HCT116 (cell line): ENCODE measurements at regions not wholly inside any gene's neighbourhood (a gene's known extent, or its start where the extent isn't known, plus 50 kb on each side); places are given as distances from the start of the nearest gene placed in this dataset.

Experiments
- ATAC-seq: fragments of 200-7000 bp; cut with Tn5 transposase; 2 replicates; pipeline ENCODE4 v1.9.1; 2020; ENCODE audit warnings: mild to moderate bottlenecking, moderate library complexity
- BruUV-seq: library from RNA; stranded (reverse); fragments of 400-500 nt; replicated peaks from 2 replicates; lab custom pipeline; 2021; lab: Mats Ljungman, UMichigan
- CTCF ChIA-PET: fragments of 300-600 bp; sonication (Branson Sonifier 250); formaldehyde crosslinking; loops from one replicate; lab custom pipeline; 2021; ENCODE audit warnings: antibody characterized with exemption; lab: Charles Lee
- POLR2A ChIA-PET: fragments of 300-600, 350-600 bp; sonication (Branson Sonifier 250); formaldehyde crosslinking; loops from one replicate; lab custom pipeline; 2021; ENCODE audit warnings: antibody characterized with exemption; lab: Charles Lee
- RAD21 ChIA-PET, 2 experiments: fragments of 300-600 bp; sonication (Branson Sonifier 250); formaldehyde crosslinking; loops; one replicate each; lab custom pipeline; 2023; ENCODE audit warnings: low total read pairs in 2 of 2; ENCODE audit not compliant: uncharacterized antibody in 2 of 2, unreplicated experiment in 2 of 2, low non-redundant PET in 1 of 2; lab: Charles Lee
- DNase-seq: peaks from one replicate; pipeline ENCODE4 v3.0.0-alpha.2; 2010; ENCODE audit warnings: low read depth, low spot score
- H2AFZ ChIP-seq: fragments of 200-600 bp; shearing (Covaris generic), sonication (generic); 2 replicates; pipeline ENCODE4 v1.6.1; 2017; ENCODE audit warnings: low read depth, mixed run types, mixed read lengths, antibody characterized with exemption, low read length; ENCODE audit not compliant: poor library complexity, severe bottlenecking
- H3K27ac ChIP-seq: 2 replicates; pipeline ENCODE4 v1.5.1; 2012; ENCODE audit warnings: low read depth, low read length
- H3K27me3 ChIP-seq: fragments of 200-600 bp; sonication (generic); 2 replicates; pipeline ENCODE4 v1.6.1; 2016; ENCODE audit warnings: mixed run types, low read length, mixed read lengths; ENCODE audit not compliant: insufficient read depth
- H3K36me3 ChIP-seq, 2 experiments: fragments of 200-500 bp in 1 of 2; fragments of 200-600 bp in 1 of 2; sonication (Bioruptor generic) in 1 of 2; sonication (generic) in 1 of 2; 2 replicates each; pipeline versions ENCODE4 v1.5.1 to v1.6.1; 2014 to 2016; ENCODE audit warnings: low read length in 2 of 2, inconsistent platforms in 1 of 2, mixed read lengths in 1 of 2, mixed run types in 1 of 2; ENCODE audit not compliant: insufficient read depth in 2 of 2, control insufficient read depth in 1 of 2
- H3K4me1 ChIP-seq, 2 experiments: fragments of 200-600 bp in 1 of 2; sonication (generic) in 1 of 2; 2 replicates each; pipeline versions ENCODE4 v1.5.1 to v1.6.1; 2012 to 2017; ENCODE audit warnings: low read length in 2 of 2, inconsistent platforms in 1 of 2, mild to moderate bottlenecking in 1 of 2, mixed read lengths in 1 of 2, mixed run types in 1 of 2, moderate library complexity in 1 of 2; ENCODE audit not compliant: insufficient read depth in 2 of 2, control insufficient read depth in 1 of 2
- H3K4me2 ChIP-seq: fragments of 200-600 bp; sonication (generic); 2 replicates; pipeline ENCODE4 v1.6.1; 2017; ENCODE audit warnings: mixed run types, low read length, mixed read lengths
- H3K4me3 ChIP-seq, 2 experiments: fragments of 200-600 bp in 1 of 2; sonication (generic) in 1 of 2; replicated peaks in 1 of 2; 2 replicates each; pipeline ENCODE4 v1.5.1; 2011 to 2016; ENCODE audit warnings: low read length in 2 of 2, control low read depth in 1 of 2, low read depth in 1 of 2, mild to moderate bottlenecking in 1 of 2, mixed read lengths in 1 of 2, mixed run types in 1 of 2
- H3K79me2 ChIP-seq: fragments of 200-600 bp; sonication (generic); 2 replicates; pipeline ENCODE4 v1.6.1; 2017; ENCODE audit warnings: mild to moderate bottlenecking, mixed run types, low read length, moderate library complexity, mixed read lengths; ENCODE audit not compliant: insufficient read depth
- H3K9ac ChIP-seq: fragments of 200-600 bp; sonication (generic); 2 replicates; pipeline ENCODE4 v1.6.1; 2016; ENCODE audit warnings: low read length, mixed read lengths
- H3K9me2 ChIP-seq: fragments of 200-600 bp; sonication (generic), shearing (Covaris generic); 2 replicates; pipeline ENCODE4 v1.6.1; 2017; ENCODE audit warnings: mixed run types, mild to moderate bottlenecking, moderate library complexity; ENCODE audit not compliant: insufficient read depth
- H3K9me3 ChIP-seq, 2 experiments: fragments of 200-500 bp in 1 of 2; fragments of 200-600 bp in 1 of 2; sonication (Bioruptor generic) in 1 of 2; sonication (generic) in 1 of 2; 2 replicates each; pipeline ENCODE4 v1.6.1; 2014 to 2017; ENCODE audit warnings: low read length in 2 of 2, mixed read lengths in 2 of 2, inconsistent platforms in 1 of 2, low read depth in 1 of 2, mild to moderate bottlenecking in 1 of 2, mixed run types in 1 of 2, moderate library complexity in 1 of 2; ENCODE audit not compliant: control insufficient read depth in 1 of 2, insufficient read depth in 1 of 2
- H4K20me1 ChIP-seq: fragments of 200-600 bp; sonication (generic), shearing (Covaris generic); 2 replicates; pipeline ENCODE4 v1.6.1; 2017; ENCODE audit warnings: mixed run types, mild to moderate bottlenecking, moderate library complexity; ENCODE audit not compliant: insufficient read depth
- CBX3 ChIP-seq: IDR thresholded peaks from 2 replicates; pipeline ENCODE4 v1.6.1; 2012; ENCODE audit warnings: low read depth
- CEBPB ChIP-seq: IDR thresholded peaks from 2 replicates; pipeline ENCODE4 v1.6.1; 2012; ENCODE audit warnings: low read depth
- JUND ChIP-seq: IDR thresholded peaks from 2 replicates; pipeline ENCODE4 v1.6.1; 2012
- POLR2A ChIP-seq: IDR thresholded peaks from 2 replicates; pipeline ENCODE4 v1.7.0; 2011; ENCODE audit warnings: borderline replicate concordance; ENCODE audit not compliant: insufficient read depth, insufficient read length; ENCODE audit errors: extremely low read depth
- POLR2AphosphoS5 ChIP-seq: IDR thresholded peaks from 2 replicates; pipeline ENCODE4 v1.6.1; 2011; ENCODE audit warnings: mild to moderate bottlenecking, low read depth, low read length, moderate library complexity
- SIN3A ChIP-seq: IDR thresholded peaks from 2 replicates; pipeline ENCODE4 v1.6.1; 2012; ENCODE audit warnings: low read depth
- SRF ChIP-seq: IDR thresholded peaks from 2 replicates; pipeline ENCODE4 v1.6.1; 2012; ENCODE audit warnings: low read depth
- TCF7L2 ChIP-seq: IDR thresholded peaks from 2 replicates; pipeline ENCODE4 v1.7.0; 2011; ENCODE audit warnings: borderline replicate concordance, inconsistent platforms; ENCODE audit not compliant: insufficient read depth, insufficient read length; ENCODE audit errors: extremely low read depth
- ZFX ChIP-seq: fragments of 450-650 bp; IDR thresholded peaks from 2 replicates; pipeline ENCODE4 v1.6.1; 2017
- intact Hi-C: fragments of 100-400 bp; cut with micrococcal nuclease; formaldehyde crosslinking; loops from 2 replicates; pipeline ENCODE4 v1.10.0; 2022
- TF ChIP-seq, protein P1 (sequence below): IDR thresholded peaks from 2 replicates; pipeline ENCODE4 v1.6.1; 2012; ENCODE audit warnings: low read depth
- TF ChIP-seq, protein P2 (sequence below), 3 experiments: fragments of 200-600 bp in 1 of 3; sonication (generic) in 1 of 3; IDR thresholded peaks in 2 of 3; conservative IDR thresholded peaks in 1 of 3; 2 replicates each; pipeline ENCODE4 v1.5.1; 2012 to 2017; ENCODE audit warnings: low read depth in 2 of 3, low read length in 2 of 3, antibody characterized with exemption in 1 of 3, borderline replicate concordance in 1 of 3, control low read depth in 1 of 3, mild to moderate bottlenecking in 1 of 3, mixed read lengths in 1 of 3, mixed run types in 1 of 3, moderate library complexity in 1 of 3; ENCODE audit not compliant: insufficient read depth in 1 of 3

DNA sequence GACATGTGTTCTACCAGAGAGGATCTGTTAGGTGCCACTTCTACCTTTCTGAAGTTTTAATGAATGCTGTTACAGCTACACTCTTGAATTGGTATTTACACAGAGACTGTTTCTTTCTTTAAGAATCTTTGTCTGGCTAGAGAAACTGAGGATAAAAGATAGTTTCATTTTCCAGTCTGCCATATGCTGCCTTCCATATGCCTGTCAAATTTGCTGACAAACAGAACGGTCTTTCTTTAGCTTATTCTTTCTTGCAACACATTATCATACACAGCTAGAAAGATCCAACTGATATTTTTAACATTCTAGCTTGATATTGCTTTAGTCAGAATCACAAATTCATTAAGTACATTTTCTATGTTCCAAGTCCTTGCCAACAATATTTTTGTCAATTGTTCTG, 409.8 kb upstream of the CELF4 start:
- DNase-seq (no peak), ATAC-seq (no peak)
- Histone ChIP-seq H2AFZ (no peak overlapping the region), H3K79me2 (no peaks in the 10 kb centered on the region), H3K9me2 (no peaks in the 10 kb centered on the region), H4K20me1 (no peaks in the 10 kb centered on the region), H3K27ac (no peak overlapping the region), H3K4me1 (no peaks in the 10 kb centered on the region), H3K36me3 (no peaks in the 10 kb centered on the region), H3K4me3 (no peak overlapping the region), H3K27me3 (no peaks in the 10 kb centered on the region), H3K9me3 (peaks cover 0 to 15% of the 10 kb centered on the region in 2 experiments; a peak in 2 of 4 replicates), H3K9ac (no peak overlapping the region), H3K4me2 (no peak overlapping the region)
- BruUV-seq, result no TSS peak
- intact Hi-C loops, result no loop called here
- TF ChIP-seq SRF, result no peak
- TF ChIP-seq TCF7L2, result no peak
- TF ChIP-seq SIN3A, result no peak
- no peak for TF ChIP-seq CBX3
- no peak for TF ChIP-seq JUND
- TF ChIP-seq, protein P1, sequence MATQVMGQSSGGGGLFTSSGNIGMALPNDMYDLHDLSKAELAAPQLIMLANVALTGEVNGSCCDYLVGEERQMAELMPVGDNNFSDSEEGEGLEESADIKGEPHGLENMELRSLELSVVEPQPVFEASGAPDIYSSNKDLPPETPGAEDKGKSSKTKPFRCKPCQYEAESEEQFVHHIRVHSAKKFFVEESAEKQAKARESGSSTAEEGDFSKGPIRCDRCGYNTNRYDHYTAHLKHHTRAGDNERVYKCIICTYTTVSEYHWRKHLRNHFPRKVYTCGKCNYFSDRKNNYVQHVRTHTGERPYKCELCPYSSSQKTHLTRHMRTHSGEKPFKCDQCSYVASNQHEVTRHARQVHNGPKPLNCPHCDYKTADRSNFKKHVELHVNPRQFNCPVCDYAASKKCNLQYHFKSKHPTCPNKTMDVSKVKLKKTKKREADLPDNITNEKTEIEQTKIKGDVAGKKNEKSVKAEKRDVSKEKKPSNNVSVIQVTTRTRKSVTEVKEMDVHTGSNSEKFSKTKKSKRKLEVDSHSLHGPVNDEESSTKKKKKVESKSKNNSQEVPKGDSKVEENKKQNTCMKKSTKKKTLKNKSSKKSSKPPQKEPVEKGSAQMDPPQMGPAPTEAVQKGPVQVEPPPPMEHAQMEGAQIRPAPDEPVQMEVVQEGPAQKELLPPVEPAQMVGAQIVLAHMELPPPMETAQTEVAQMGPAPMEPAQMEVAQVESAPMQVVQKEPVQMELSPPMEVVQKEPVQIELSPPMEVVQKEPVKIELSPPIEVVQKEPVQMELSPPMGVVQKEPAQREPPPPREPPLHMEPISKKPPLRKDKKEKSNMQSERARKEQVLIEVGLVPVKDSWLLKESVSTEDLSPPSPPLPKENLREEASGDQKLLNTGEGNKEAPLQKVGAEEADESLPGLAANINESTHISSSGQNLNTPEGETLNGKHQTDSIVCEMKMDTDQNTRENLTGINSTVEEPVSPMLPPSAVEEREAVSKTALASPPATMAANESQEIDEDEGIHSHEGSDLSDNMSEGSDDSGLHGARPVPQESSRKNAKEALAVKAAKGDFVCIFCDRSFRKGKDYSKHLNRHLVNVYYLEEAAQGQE, result no peak
- ChIA-PET RAD21 (no interaction called here), POLR2A (no interaction called here), CTCF (no interaction called here)

DNA sequence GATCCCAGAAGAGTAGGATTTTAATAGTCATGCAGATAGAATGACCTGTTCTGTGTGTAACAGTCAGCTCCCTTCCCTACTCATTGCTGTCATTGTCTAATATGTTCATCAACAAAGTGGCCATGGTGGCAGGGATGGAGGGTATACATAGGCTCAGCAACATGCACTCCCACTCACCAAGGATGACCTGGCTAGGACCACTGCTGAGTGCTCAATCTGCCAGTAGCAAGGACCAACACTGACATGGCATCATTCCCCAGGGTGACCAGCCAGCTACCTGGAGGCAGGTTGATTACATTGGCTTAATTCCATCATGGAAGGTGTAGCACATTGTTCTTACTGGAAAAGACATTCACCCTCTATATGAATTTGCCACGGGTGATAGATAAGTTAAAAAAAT, 401.7 kb upstream of the CELF4 start:
- Histone ChIP-seq H3K4me2 (no peak overlapping the region), H3K4me3 (no peak overlapping the region), H2AFZ (no peak overlapping the region), H3K27ac (no peak overlapping the region), H3K4me1 (no peaks in the 10 kb centered on the region), H3K27me3 (no peaks in the 10 kb centered on the region), H3K9me2 (no peaks in the 10 kb centered on the region), H3K9ac (no peak overlapping the region), H3K36me3 (no peaks in the 10 kb centered on the region), H4K20me1 (no peaks in the 10 kb centered on the region), H3K9me3 (peaks cover 0 to 8% of the 10 kb centered on the region in 2 experiments; a peak in 2 of 4 replicates), H3K79me2 (no peaks in the 10 kb centered on the region)
- ChIA-PET POLR2A (no interaction called here), RAD21 (no interaction called here), CTCF (no interaction called here)
- BruUV-seq, result no TSS peak
- no peak for DNase-seq
- intact Hi-C loops, result no loop called here
- ATAC-seq, result no peak
- TF ChIP-seq, protein P1, result no peak
- TF ChIP-seq POLR2A, result no peak
- no peak for TF ChIP-seq CBX3
- no peak for TF ChIP-seq POLR2AphosphoS5
- no peak for TF ChIP-seq TCF7L2
- no peak for TF ChIP-seq CEBPB
- TF ChIP-seq, protein P2, sequence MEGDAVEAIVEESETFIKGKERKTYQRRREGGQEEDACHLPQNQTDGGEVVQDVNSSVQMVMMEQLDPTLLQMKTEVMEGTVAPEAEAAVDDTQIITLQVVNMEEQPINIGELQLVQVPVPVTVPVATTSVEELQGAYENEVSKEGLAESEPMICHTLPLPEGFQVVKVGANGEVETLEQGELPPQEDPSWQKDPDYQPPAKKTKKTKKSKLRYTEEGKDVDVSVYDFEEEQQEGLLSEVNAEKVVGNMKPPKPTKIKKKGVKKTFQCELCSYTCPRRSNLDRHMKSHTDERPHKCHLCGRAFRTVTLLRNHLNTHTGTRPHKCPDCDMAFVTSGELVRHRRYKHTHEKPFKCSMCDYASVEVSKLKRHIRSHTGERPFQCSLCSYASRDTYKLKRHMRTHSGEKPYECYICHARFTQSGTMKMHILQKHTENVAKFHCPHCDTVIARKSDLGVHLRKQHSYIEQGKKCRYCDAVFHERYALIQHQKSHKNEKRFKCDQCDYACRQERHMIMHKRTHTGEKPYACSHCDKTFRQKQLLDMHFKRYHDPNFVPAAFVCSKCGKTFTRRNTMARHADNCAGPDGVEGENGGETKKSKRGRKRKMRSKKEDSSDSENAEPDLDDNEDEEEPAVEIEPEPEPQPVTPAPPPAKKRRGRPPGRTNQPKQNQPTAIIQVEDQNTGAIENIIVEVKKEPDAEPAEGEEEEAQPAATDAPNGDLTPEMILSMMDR (IDR thresholded peaks at IDR 0.05 in 2 of 3, conservative IDR thresholded peaks at IDR 0.05 in 1 of 3; ENCODE audit: borderline replicate concordance in 1 of 3, insufficient read depth in 1 of 3, low read depth in 2 of 3, low read length in 2 of 3), result no peak
- TF ChIP-seq ZFX, result no peak
